NCI-H2196 treated with DMSO at 0.1 percent for 48 hours (cell line): ENCODE measurements at regions not wholly inside any gene's neighbourhood (a gene's known extent, or its start where the extent isn't known, plus 50 kb on each side); places are given as distances from the start of the nearest gene placed in this dataset.

Experiments used
- DNase-seq: peaks from one replicate; lab custom pipeline; 2025; ENCODE audit not compliant: unreplicated experiment; lab: John Stamatoyannopoulos, UW

GRCh38 chr4:136690360-136690759 is 841.9 kb downstream of the PCDH18 start:
- no peak for DNase-seq

GRCh38 chr4:136687596-136687995 is 844.7 kb downstream of the PCDH18 start:
- DNase-seq: no peak

- DNase-seq: no peak
Observed at GRCh38 chr4:136687118-136687517, 845.2 kb downstream of the PCDH18 start.

GRCh38 chr4:136680761-136681160 is 851.5 kb downstream of the PCDH18 start:
- no peak for DNase-seq

- no peak for DNase-seq
Observed at GRCh38 chr4:136680271-136680670, 852.0 kb downstream of the PCDH18 start.

GRCh38 chr4:136670265-136670664 is 862.0 kb downstream of the PCDH18 start:
- DNase-seq: no peak

- DNase-seq: no peak
Observed at GRCh38 chr4:136664988-136665387, 867.3 kb downstream of the PCDH18 start.

GRCh38 chr4:136662539-136662938 is 869.8 kb downstream of the PCDH18 start:
- DNase-seq: no peak

- DNase-seq: no peak
Observed at GRCh38 chr4:136653640-136654406, 878.5 kb downstream of the PCDH18 start.

GRCh38 chr4:136651932-136652331 is 880.4 kb downstream of the PCDH18 start:
- no peak for DNase-seq

- DNase-seq: no peak
Observed at GRCh38 chr4:136651278-136651667, 881.0 kb downstream of the PCDH18 start.

- no peak for DNase-seq
Observed at GRCh38 chr4:136650541-136651277, 881.6 kb downstream of the PCDH18 start.

- no peak for DNase-seq
Observed at GRCh38 chr4:136644279-136644678, 888.0 kb downstream of the PCDH18 start.

GRCh38 chr4:136643416-136643815 is 888.9 kb downstream of the PCDH18 start:
- no peak for DNase-seq

GRCh38 chr4:136637071-136637777 is 895.1 kb downstream of the PCDH18 start:
- no peak for DNase-seq

- DNase-seq: no peak
Observed at GRCh38 chr4:136636155-136636554, 896.1 kb downstream of the PCDH18 start.

- DNase-seq: no peak
Observed at GRCh38 chr4:136634121-136634520, 898.2 kb downstream of the PCDH18 start.

- no peak for DNase-seq
Observed at GRCh38 chr4:136599890-136600289, 932.4 kb downstream of the PCDH18 start.

GRCh38 chr4:136590440-136590839 is 941.9 kb downstream of the PCDH18 start:
- no peak for DNase-seq

GRCh38 chr4:136583567-136583966 is 948.7 kb downstream of the PCDH18 start:
- no peak for DNase-seq

GRCh38 chr4:136581119-136581518 is 951.2 kb downstream of the PCDH18 start:
- no peak for DNase-seq

- no peak for DNase-seq
Observed at GRCh38 chr4:136575146-136575545, 957.1 kb downstream of the PCDH18 start.
